ENCODE measurements at regions not wholly inside any gene's neighbourhood (a gene's known extent, or its start where the extent isn't known, plus 50 kb on each side); places are given as distances from the start of the nearest gene placed in this dataset.
"Not testable (repeated sequence)": the region's sequence is repeated elsewhere in the genome, so short reads cannot be mapped to it uniquely, and the experiment has no call there.

- H3K27ac Mint-ChIP-seq (ENCODE audit: low read depth); H3K4me1 Mint-ChIP-seq; H3K36me3 Mint-ChIP-seq (ENCODE audit: insufficient read depth); H3K27me3 Mint-ChIP-seq; H3K4me3 Mint-ChIP-seq; ATAC-seq (replicated peaks; ENCODE audit: extremely low read depth, poor library complexity, severe bottlenecking); DNase-seq (ENCODE audit: low spot score in 2 of 2); H3K9me3 Mint-ChIP-seq: not testable (repeated sequence)
These were observed 66.2 kb upstream of the PAPPA2 start for GRCh38 chr1:176396604-176397395.

GRCh38 chr1:176391621-176392020 lies 71.4 kb upstream of the PAPPA2 start:
- Mint-ChIP-seq H3K4me3 (no peak overlapping the region), H3K36me3 (ENCODE audit: insufficient read depth) (no peaks in the 10 kb centered on the region), H3K9me3 (peaks cover 6% of the 10 kb centered on the region), H3K4me1 (no peaks in the 10 kb centered on the region), H3K27me3 (no peaks in the 10 kb centered on the region), H3K27ac (ENCODE audit: low read depth) (no peak overlapping the region)
- DNase-seq (ENCODE audit: low spot score in 2 of 2) (no peak), ATAC-seq (replicated peaks; ENCODE audit: extremely low read depth, poor library complexity, severe bottlenecking) (no peak)

- no peak overlapping the region for H3K4me3 Mint-ChIP-seq
- H3K36me3 Mint-ChIP-seq (ENCODE audit: insufficient read depth) = no peaks in the 10 kb centered on the region
- no peaks in the 10 kb centered on the region for H3K4me1 Mint-ChIP-seq
- no peak overlapping the region for H3K27ac Mint-ChIP-seq (ENCODE audit: low read depth)
- peaks cover 6% of the 10 kb centered on the region for H3K9me3 Mint-ChIP-seq
- DNase-seq (ENCODE audit: low spot score in 2 of 2) (no peak), ATAC-seq (replicated peaks; ENCODE audit: extremely low read depth, poor library complexity, severe bottlenecking) (no peak)
- H3K27me3 Mint-ChIP-seq = no peaks in the 10 kb centered on the region
These were observed 78.1 kb upstream of the PAPPA2 start for GRCh38 chr1:176384841-176385240.

GRCh38 chr1:176382163-176382562 lies 80.8 kb upstream of the PAPPA2 start:
- Mint-ChIP-seq H3K27ac (ENCODE audit: low read depth) (no peak overlapping the region), H3K4me1 (no peaks in the 10 kb centered on the region), H3K36me3 (ENCODE audit: insufficient read depth) (no peaks in the 10 kb centered on the region), H3K27me3 (no peaks in the 10 kb centered on the region), H3K4me3 (no peak overlapping the region), H3K9me3 (no peaks in the 10 kb centered on the region)
- no peak for ATAC-seq (replicated peaks; ENCODE audit: extremely low read depth, poor library complexity, severe bottlenecking)
- no peak for DNase-seq (ENCODE audit: low spot score in 2 of 2)

- no peaks in the 10 kb centered on the region for H3K27me3 Mint-ChIP-seq
These were observed 83.2 kb upstream of the PAPPA2 start for GRCh38 chr1:176379626-176380339.

DNA sequence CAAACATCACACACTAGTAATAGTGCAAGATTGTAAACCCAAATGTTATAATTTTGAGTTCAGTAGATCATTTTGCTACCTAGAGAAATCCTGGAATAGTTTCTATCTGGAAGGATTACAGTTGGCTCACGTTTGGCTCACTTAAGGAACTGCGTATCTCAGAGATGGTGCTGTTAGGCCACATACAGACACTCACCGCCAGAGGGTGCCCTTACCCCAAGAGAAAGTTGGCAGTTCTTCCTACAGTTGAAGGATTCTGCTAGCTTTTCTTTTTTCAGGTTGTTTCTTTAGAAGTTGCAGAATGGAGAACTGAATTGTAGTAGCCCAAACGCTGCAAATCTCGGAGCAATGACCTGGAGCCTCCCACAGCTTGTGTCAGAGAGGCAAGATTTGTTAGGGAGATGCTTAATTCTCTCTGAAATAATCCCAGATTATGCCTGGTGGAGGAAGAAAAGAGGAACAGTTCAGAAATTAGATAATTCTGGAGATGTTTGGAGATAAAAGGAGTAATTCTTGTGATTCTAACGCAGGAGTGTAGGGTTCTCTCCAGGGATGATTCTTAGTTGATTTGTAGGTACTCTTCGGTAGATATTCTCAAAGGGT lies 87.9 kb upstream of the PAPPA2 start:
- ATAC-seq (replicated peaks; ENCODE audit: extremely low read depth, poor library complexity, severe bottlenecking) = no peak
- DNase-seq (ENCODE audit: low spot score in 2 of 2) = no peak

More at GRCh38 chr1:176379626-176380339, 83.2 kb upstream of the PAPPA2 start:
- ATAC-seq (replicated peaks; ENCODE audit: extremely low read depth, poor library complexity, severe bottlenecking) (no peak), DNase-seq (ENCODE audit: low spot score in 2 of 2) (no peak)
- Mint-ChIP-seq H3K27ac (ENCODE audit: low read depth) (no peak overlapping the region), H3K4me1 (no peaks in the 10 kb centered on the region), H3K9me3 (no peaks in the 10 kb centered on the region), H3K4me3 (no peak overlapping the region), H3K36me3 (ENCODE audit: insufficient read depth) (no peaks in the 10 kb centered on the region)

DNA sequence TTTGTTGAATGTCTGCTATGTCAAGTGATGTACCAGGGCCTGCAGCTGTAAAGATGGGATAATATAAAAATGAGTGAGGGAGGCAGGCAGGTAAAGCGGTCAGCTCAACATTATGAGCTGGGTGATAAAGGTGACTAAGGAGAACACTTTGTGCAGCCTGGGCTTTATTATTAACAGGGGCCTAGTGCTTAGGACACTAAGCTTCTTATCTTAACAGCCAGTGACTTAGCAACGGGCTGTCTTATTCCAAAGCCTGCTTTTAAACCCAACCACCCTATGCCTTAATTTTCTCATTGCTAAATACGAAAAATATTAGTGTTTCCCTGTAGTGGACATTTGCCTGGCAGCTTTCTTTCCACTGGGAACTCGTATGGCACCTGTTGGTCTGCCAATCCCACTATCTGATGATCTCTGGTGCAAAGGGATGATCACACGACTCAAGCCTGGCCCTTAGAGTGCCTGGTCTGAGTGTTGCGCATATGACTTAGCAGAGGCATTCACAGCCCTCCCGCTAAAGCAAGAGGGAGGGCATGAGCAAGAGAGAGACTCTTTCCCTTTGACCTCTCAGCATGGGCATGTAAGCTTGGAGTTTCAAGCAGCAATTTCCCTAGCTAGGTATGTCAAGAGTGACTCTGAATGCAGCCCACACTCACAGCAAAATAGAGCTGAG lies 98.6 kb upstream of the PAPPA2 start:
- DNase-seq (ENCODE audit: low spot score in 2 of 2) (no peak), ATAC-seq (replicated peaks; ENCODE audit: extremely low read depth, poor library complexity, severe bottlenecking) (no peak)
- H3K36me3 Mint-ChIP-seq (ENCODE audit: insufficient read depth) = no peaks in the 10 kb centered on the region
- H3K9me3 Mint-ChIP-seq = no peaks in the 10 kb centered on the region
- no peaks in the 10 kb centered on the region for H3K4me1 Mint-ChIP-seq
- no peak overlapping the region for H3K27ac Mint-ChIP-seq (ENCODE audit: low read depth)
- no peak overlapping the region for H3K4me3 Mint-ChIP-seq
- no peaks in the 10 kb centered on the region for H3K27me3 Mint-ChIP-seq

More for the DNA sequence above, 87.9 kb upstream of the PAPPA2 start:
- Mint-ChIP-seq H3K27ac (ENCODE audit: low read depth) (no peak overlapping the region), H3K9me3 (no peaks in the 10 kb centered on the region), H3K27me3 (no peaks in the 10 kb centered on the region), H3K36me3 (ENCODE audit: insufficient read depth) (no peaks in the 10 kb centered on the region), H3K4me3 (no peak overlapping the region), H3K4me1 (no peaks in the 10 kb centered on the region)

- not testable (repeated sequence) for H3K27ac Mint-ChIP-seq (ENCODE audit: low read depth); H3K27me3 Mint-ChIP-seq; H3K4me1 Mint-ChIP-seq; H3K4me3 Mint-ChIP-seq; ATAC-seq (replicated peaks; ENCODE audit: extremely low read depth, poor library complexity, severe bottlenecking); DNase-seq (ENCODE audit: low spot score in 2 of 2); H3K36me3 Mint-ChIP-seq (ENCODE audit: insufficient read depth)
- H3K9me3 Mint-ChIP-seq = peaks cover 15% of the 10 kb centered on the region
These were observed 113.8 kb upstream of the PAPPA2 start for GRCh38 chr1:176349135-176349715.

DNA sequence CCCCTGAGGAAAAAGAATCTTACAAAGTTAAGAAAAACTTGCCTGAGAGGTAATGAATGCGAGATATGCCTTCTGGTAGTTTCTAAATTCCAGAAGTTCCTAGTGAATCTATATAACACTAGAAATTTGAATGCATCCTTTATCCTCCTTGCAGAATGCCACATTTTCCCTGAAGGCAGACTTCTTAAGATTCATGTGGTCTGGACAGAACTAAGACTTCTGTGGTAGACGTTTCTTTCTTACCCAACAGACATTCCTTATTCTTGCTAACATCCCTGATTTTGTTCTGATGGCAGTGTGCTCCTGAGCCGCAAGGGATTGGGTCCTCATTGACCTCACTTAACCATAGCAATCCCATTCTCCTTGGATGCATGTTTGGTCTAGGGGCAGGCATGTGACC lies 121.3 kb upstream of the PAPPA2 start:
- Mint-ChIP-seq H3K9me3 (peaks cover 20% of the 10 kb centered on the region), H3K27me3 (no peaks in the 10 kb centered on the region), H3K36me3 (ENCODE audit: insufficient read depth) (no peaks in the 10 kb centered on the region), H3K4me1 (no peaks in the 10 kb centered on the region), H3K27ac (ENCODE audit: low read depth) (no peak overlapping the region), H3K4me3 (no peak overlapping the region)
- DNase-seq (ENCODE audit: low spot score in 2 of 2) (no peak), ATAC-seq (replicated peaks; ENCODE audit: extremely low read depth, poor library complexity, severe bottlenecking) (no peak)

- H3K4me3 Mint-ChIP-seq = no peak overlapping the region
- peaks cover 24% of the 10 kb centered on the region for H3K27me3 Mint-ChIP-seq
- DNase-seq (ENCODE audit: low spot score in 2 of 2) (no peak), ATAC-seq (replicated peaks; ENCODE audit: extremely low read depth, poor library complexity, severe bottlenecking) (no peak)
- H3K27ac Mint-ChIP-seq (ENCODE audit: low read depth) = no peak overlapping the region
- peaks cover 7% of the 10 kb centered on the region for H3K9me3 Mint-ChIP-seq
- H3K4me1 Mint-ChIP-seq = no peaks in the 10 kb centered on the region
- H3K36me3 Mint-ChIP-seq (ENCODE audit: insufficient read depth) = no peaks in the 10 kb centered on the region
These were observed 124.1 kb upstream of the PAPPA2 start for GRCh38 chr1:176338877-176339276.

- Mint-ChIP-seq H3K36me3 (ENCODE audit: insufficient read depth) (no peaks in the 10 kb centered on the region), H3K27ac (ENCODE audit: low read depth) (no peak overlapping the region), H3K27me3 (peaks cover 19% of the 10 kb centered on the region), H3K4me1 (no peaks in the 10 kb centered on the region), H3K4me3 (no peak overlapping the region), H3K9me3 (peaks cover under 1% of the 10 kb centered on the region)
- no peak for ATAC-seq (replicated peaks; ENCODE audit: extremely low read depth, poor library complexity, severe bottlenecking)
- no peak for DNase-seq (ENCODE audit: low spot score in 2 of 2)
These were observed 123.7 kb upstream of the COP1 start for GRCh38 chr1:176330782-176331181.

DNA sequence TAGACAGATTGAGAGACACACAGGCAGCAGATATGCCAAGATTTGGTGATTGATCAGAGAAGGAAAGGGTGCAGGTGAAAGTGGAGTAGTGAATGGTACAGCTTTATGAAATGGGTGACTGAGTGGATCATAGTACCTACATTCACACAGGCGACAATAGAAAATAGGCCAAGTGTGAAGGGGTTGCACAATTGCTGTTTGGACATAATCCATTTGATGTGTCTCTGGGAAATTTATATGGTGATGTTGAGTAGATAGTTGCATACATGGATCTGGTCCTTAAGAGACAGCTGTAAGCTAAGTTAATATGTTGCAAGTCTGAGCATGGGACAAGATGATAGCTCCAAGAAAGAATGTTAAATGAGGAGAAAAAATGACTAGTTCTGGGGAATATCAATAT lies 118.6 kb upstream of the COP1 start:
- H3K27ac Mint-ChIP-seq (ENCODE audit: low read depth) = no peak overlapping the region
- H3K27me3 Mint-ChIP-seq = peaks cover 8% of the 10 kb centered on the region
- no peaks in the 10 kb centered on the region for H3K4me1 Mint-ChIP-seq
- H3K36me3 Mint-ChIP-seq (ENCODE audit: insufficient read depth) = no peaks in the 10 kb centered on the region
- no peak overlapping the region for H3K4me3 Mint-ChIP-seq
- no peak for ATAC-seq (replicated peaks; ENCODE audit: extremely low read depth, poor library complexity, severe bottlenecking)
- DNase-seq (ENCODE audit: low spot score in 2 of 2) = no peak
- no peaks in the 10 kb centered on the region for H3K9me3 Mint-ChIP-seq
